Spleen (tissue), 7 donors: ENCODE measurements at regions not wholly inside any gene's neighbourhood (a gene's known extent, or its start where the extent isn't known, plus 50 kb on each side); places are given as distances from the start of the nearest gene placed in this dataset.

Source experiments
- POLR2AphosphoS5 ChIP-seq, 3 donors: sonication (generic); formaldehyde crosslinking; IDR thresholded peaks; one replicate each; pipeline ENCODE4 v1.5.1; 2017; ENCODE audit warnings: antibody characterized with exemption in 3 of 3
- TF ChIP-seq, protein P1 (sequence below), 11 experiments: fragments of 200-600 bp in 7 of 11; fragments of 450-650 bp in 4 of 11; sonication (generic) in 4 of 11; IDR thresholded peaks in 8 of 11; conservative IDR thresholded peaks in 3 of 11; 1 replicate in 7 of 11; 2 replicates in 4 of 11; pipeline versions ENCODE4 v1.4.0 to v1.8.0; 2016 to 2021; ENCODE audit warnings: antibody characterized with exemption in 11 of 11, inconsistent platforms in 4 of 11, mild to moderate bottlenecking in 1 of 11
- donor health status: DM: no; HTN: no; CAD: no; lungs with moderate emphysema.
- donor health status: DM: no; HTN: no; CAD: no.
- donor health status: DM: no; HTN: no; CAD: no.

- TF ChIP-seq, protein P1, sequence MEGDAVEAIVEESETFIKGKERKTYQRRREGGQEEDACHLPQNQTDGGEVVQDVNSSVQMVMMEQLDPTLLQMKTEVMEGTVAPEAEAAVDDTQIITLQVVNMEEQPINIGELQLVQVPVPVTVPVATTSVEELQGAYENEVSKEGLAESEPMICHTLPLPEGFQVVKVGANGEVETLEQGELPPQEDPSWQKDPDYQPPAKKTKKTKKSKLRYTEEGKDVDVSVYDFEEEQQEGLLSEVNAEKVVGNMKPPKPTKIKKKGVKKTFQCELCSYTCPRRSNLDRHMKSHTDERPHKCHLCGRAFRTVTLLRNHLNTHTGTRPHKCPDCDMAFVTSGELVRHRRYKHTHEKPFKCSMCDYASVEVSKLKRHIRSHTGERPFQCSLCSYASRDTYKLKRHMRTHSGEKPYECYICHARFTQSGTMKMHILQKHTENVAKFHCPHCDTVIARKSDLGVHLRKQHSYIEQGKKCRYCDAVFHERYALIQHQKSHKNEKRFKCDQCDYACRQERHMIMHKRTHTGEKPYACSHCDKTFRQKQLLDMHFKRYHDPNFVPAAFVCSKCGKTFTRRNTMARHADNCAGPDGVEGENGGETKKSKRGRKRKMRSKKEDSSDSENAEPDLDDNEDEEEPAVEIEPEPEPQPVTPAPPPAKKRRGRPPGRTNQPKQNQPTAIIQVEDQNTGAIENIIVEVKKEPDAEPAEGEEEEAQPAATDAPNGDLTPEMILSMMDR (IDR thresholded peaks at IDR 0.05 in 8 of 11, conservative IDR thresholded peaks at IDR 0.05 in 3 of 11), result no peak
- no peak for TF ChIP-seq POLR2AphosphoS5 (IDR thresholded peaks at IDR 0.05)
Observed at GRCh38 chr12:77645966-77646598, 184.6 kb upstream of the NAV3 start.
